ENCODE measurements at regions not wholly inside any gene's neighbourhood (a gene's known extent, or its start where the extent isn't known, plus 50 kb on each side); places are given as distances from the start of the nearest gene placed in this dataset.

DNA sequence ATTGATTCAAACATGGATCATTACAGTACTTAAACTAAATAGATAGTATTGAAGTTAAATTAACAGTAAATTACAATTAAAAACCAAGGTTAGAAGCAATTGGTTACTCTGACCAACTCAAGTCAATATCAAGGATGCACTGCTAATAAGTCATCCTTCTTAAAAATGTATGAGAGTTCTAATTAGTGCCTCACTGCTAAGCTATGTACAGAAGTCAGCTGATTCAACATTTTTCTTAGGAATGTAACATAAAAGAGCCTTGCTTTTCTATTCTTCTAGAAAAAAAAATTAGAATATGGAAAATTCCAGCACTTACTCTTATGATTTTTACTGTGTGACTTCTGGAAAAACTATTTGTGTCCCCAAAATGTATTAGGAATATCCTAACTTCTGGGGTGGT is 75.7 kb upstream of the FBN2 start:
- TF ChIP-seq, protein P1, sequence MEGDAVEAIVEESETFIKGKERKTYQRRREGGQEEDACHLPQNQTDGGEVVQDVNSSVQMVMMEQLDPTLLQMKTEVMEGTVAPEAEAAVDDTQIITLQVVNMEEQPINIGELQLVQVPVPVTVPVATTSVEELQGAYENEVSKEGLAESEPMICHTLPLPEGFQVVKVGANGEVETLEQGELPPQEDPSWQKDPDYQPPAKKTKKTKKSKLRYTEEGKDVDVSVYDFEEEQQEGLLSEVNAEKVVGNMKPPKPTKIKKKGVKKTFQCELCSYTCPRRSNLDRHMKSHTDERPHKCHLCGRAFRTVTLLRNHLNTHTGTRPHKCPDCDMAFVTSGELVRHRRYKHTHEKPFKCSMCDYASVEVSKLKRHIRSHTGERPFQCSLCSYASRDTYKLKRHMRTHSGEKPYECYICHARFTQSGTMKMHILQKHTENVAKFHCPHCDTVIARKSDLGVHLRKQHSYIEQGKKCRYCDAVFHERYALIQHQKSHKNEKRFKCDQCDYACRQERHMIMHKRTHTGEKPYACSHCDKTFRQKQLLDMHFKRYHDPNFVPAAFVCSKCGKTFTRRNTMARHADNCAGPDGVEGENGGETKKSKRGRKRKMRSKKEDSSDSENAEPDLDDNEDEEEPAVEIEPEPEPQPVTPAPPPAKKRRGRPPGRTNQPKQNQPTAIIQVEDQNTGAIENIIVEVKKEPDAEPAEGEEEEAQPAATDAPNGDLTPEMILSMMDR (optimal IDR thresholded peaks at IDR 0.05 in 1 of 3, IDR thresholded peaks at IDR 0.05 in 1 of 3, conservative IDR thresholded peaks at IDR 0.05 in 1 of 3; ENCODE audit: extremely low read depth in 1 of 3, insufficient read depth in 2 of 3, low read length in 3 of 3) = no peak
- no peak for TF ChIP-seq EZH2 (IDR thresholded peaks at IDR 0.05; ENCODE audit: low read length)
